ENCODE measurements at regions not wholly inside any gene's neighbourhood (a gene's known extent, or its start where the extent isn't known, plus 50 kb on each side); places are given as distances from the start of the nearest gene placed in this dataset.
"Not testable (repeated sequence)": the region's sequence is repeated elsewhere in the genome, so short reads cannot be mapped to it uniquely, and the experiment has no call there.

DNA sequence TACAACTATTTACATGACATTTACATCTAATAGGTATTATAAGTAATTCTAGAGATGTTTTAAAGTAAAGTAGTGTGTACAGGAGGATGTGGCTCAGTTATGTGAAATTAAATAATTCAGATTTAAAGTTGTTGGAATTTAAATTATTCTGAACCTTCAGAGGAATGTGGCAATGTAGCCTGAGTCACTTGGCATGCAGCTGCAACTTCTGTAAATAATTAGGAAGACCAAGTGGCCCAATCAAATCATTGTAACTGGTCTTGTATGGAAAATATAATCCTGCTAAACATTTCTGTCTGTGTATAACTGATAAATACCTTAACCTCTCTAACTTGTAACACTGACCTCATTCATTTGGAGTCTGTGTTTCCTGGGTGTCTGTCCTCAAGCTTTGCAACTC is 828.9 kb downstream of the GLUD2 start:
- no peak for DNase-seq

GRCh38 chrX:121877337-121877736 is 829.9 kb downstream of the GLUD2 start:
- not testable (repeated sequence) for DNase-seq

DNA sequence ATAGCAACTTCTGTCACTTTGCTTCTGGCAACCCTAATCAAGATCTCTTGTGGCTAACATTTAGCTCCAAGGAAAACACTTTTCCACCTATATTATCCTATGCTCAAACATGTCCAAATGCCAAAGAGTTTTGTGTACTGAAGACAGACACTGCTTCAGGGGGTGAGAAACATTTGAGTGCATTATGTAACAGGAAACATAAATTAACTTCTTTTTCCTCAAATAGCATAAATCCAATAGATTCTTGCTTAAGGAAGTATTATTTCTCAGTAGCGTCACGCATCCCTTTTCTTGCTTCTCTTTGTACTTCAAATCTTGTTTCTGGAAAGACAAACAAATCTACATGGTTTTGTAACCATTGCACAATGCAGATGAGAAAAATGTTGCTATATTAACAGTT is 839.1 kb downstream of the GLUD2 start:
- no peak for DNase-seq

DNA sequence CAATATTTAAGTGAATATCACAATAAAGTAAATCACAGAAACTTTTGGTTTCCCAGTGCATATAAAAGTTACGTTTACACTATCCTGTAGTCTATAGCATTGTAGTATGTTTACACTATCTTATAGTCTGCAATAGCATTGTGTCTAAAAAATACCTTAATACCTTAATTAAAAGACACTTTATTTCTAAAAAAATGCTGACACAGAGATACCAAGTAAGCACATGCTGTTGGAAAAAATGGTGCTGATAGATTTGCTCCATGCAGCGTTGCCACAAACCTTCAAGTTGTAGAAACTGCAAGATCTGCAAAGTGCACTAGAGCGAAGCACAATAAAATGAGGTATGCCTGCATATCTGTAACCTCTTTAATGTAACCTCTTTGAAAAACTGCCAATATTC is 847.3 kb downstream of the GLUD2 start:
- DNase-seq: no peak

GRCh38 chrX:121902463-121902862 is 855.1 kb downstream of the GLUD2 start:
- no peak for DNase-seq

- DNase-seq: no peak
Measured at GRCh38 chrX:121903961-121904360, 856.6 kb downstream of the GLUD2 start.

DNA sequence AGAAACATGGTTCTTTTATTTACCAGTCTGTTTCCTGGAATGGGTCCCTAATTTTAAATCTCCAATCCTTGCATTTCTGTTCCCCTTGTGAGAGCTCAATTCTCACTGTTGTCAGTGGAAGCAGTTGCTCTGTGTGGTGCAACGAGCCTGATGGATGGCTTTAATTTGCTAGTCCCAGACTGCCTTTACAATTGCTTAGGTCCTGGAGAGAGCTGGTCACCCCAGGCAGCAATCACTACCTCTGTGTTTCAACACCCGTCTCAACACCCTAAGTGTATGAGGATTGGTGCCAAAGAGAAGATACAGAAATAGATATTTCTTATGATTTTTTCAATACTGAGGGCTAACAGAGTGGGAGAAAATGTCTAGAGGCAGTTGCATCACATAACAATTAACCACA is 873.8 kb downstream of the GLUD2 start:
- no peak for DNase-seq

DNA sequence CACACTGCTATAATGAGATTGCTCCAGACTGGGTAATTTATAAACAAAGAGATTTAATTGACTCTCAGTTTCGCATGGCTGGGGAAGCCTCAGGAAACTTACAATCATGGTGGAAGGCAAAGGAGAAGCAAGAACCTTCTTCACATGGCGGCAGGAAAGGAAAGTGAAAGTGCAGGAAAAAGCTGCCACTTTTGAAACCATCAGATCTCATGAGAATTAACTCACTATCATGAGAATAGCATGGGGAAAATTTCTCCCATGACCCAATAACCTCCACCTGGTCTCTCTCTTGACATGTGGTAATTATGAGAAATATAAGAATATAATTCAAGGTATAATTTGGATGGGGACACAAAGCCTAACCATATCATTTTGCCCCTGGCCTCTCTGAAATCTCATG is 884.2 kb downstream of the GLUD2 start:
- no peak for DNase-seq

DNA sequence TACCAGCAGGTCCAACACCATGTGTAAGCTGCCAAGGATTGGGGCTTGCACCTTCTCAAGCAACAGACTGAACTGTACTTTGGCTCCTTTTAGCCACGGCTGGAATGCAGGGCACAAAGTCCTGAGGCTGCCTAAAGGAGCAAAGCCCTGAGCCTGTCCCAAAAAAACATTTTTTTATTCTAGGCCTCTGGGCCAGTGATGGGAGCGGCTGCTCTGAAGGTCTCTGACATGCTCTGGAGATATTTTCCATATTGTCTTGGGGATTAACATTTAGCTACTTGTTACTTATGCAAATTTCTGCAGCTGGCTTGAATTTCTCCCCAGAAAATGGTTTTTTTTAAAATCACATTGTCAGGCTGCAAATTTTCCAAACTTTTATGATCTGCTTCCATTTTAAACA is 885.3 kb downstream of the GLUD2 start:
- no peak for DNase-seq

DNA sequence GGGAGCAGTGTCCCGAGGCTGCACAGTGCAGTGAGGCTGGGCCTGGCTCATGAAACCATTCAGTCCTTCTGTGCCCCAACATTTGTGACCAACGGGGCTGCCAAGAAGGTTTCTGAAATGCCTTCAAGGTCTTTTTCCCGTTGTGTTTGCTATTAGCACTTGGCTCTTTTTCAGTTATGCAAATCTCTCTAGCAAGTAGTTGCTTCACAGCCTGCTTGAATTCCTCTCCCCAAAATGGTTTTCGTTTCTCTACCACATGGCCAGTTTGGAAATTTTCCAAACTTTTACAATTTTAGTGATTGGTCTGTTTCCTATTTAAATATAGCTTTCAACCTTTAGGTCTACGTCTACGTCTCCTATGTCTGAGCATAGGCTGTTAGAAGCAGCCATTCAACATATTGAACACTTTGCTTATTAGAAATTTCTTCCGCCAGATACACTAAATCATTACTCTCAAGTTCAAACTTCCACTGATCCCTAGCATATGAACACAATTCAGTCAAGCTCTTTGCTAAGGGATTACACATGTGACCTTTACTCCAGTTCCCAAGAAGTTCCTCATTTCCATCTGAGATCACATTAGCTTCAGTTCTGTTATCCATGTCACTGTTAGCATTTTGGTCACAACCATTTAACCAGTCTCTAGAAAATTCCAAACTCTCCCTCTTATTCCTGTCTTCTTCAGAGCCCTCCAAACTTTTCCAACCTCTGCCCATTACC is 901.8 kb downstream of the GLUD2 start:
- no peak for DNase-seq

DNA sequence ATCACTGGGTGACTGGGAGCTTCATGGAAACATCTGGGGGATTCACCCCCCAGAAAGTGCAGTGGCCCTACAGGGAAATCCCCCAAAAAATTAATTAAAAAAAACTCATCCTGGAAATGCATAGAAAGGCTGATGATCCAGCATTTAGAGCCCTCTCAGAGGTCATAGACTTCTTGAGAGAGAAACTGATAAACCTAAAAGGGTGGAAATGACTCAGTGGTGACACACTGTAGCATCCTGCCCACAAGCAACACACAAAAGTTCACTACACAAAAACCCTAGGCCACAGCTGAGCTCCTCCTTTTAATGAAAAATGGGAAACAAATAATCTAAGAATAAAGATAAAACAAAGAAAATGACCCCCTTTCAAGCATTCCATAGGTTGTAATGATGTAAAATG is 911.5 kb downstream of the GLUD2 start:
- no peak for DNase-seq

DNA sequence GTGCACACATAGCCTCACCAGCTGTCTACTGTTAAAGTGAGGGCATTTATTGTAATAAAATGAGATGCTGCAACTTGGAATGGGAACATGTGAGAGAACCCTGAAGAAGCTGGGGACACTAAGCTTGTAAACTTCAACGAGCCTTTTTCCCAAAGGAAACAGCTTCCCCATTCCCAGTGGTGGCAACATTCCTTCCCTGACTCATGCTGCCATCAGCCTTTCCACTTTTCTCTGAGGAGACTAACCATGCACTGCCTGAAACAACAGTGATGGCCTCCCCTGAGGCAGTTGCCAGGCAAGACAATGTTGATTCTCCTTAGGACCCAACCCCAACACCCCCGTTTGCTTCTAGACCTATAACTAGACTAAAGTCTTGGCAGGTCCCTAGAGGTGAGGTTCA is 928.3 kb downstream of the GLUD2 start:
- no peak for DNase-seq

GRCh38 chrX:121987163-121987562 is 939.8 kb downstream of the GLUD2 start:
- no peak for DNase-seq

GRCh38 chrX:121987835-121988234 is 940.4 kb downstream of the GLUD2 start:
- no peak for DNase-seq

GRCh38 chrX:122004127-122004526 is 956.7 kb downstream of the GLUD2 start:
- no peak for DNase-seq

DNA sequence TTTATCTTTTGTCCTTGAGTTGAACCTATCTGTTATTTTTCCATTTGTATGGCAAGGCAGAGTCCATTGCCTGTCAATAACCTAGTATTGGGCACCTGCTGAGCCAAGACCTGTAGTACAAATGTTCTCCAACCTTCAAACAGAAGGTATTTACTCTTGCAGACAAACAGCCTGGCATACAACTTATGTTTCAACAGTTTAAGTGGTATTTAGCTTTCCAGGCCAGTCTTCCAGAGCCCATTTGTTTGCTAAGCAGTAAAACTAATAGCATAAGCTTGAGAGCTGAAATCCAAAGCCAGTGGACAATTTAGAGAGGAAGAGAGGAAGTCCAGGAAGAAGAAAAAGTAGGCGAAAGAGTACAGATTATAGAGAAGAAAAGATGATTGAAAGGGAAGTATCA is 979.3 kb downstream of the GLUD2 start:
- DNase-seq: no peak

GRCh38 chrX:122046226-122046625 is 998.8 kb downstream of the GLUD2 start:
- peak; percentile 1 for DNase-seq

DNA sequence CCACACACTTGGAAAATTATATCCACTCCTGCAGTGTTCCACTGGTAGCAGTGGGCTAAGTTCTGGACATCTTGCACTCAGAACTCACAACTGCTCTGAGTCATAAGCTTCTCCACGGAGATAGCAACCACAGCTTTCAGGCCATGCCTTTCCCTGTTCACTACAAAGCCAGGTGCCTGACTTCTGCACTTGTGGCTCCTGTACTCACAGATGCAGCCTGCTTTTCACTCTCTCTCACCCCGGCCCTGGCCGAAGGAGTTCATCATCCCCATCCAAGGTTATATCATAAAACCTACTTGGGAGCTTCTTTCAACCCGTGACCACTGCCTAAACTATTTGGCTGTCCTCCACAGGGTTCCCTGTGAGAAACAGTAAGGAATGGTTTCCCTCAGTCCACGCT is 999.4 kb downstream of the GLUD2 start:
- no peak for DNase-seq

GRCh38 chrX:122047261-122047660 is 999.9 kb downstream of the GLUD2 start:
- DNase-seq: no peak

GRCh38 chrX:122055460-122055859 is 1008.0 kb downstream of the GLUD2 start:
- DNase-seq: no peak

- DNase-seq: no peak
Measured at GRCh38 chrX:122055979-122056715, 1008.7 kb downstream of the GLUD2 start.

DNA sequence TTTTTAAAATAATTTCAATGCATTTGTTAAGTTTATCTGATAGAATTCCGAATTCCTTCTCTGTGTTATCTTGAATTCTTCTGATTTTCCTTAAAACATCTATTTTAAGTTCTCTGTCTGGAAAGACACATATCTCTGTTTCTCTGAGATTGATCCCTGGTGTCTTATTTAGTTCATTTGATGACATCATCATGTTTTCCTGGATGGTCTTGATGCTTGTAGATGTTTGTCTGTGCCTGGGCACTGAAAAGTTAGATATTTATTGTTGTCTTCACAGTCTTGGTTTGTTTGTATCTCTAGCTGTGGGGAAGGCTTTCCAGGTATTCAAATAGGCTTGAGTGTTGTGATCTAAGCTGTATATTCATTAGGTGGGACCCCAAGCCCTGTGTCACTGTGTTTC is 1028.8 kb downstream of the GLUD2 start:
- DNase-seq: no peak

GRCh38 chrX:122078079-122078478 is 1030.7 kb downstream of the GLUD2 start:
- no peak for DNase-seq

GRCh38 chrX:122087341-122087740 is 1039.9 kb downstream of the GLUD2 start:
- no peak for DNase-seq

DNA sequence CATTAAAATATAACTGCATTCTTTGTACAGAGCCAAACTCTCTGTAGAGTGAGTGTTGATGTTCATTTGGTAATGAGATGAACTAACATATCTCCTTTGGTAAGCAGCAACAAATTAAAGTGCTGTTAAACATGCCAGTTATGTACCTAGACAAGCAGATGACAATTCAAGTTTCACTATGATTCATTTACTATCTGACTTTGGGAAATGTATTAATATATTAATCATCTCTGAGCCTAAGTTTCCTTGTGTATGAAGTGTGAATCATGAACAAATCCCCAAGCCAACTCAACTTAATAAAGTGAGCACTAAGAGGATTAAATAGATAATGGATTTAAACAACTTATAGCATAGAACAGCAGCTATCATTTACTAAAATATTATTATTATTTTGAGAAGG is 1044.2 kb downstream of the GLUD2 start:
- DNase-seq: no peak
